GM19099 (cell line): ENCODE measurements at regions not wholly inside any gene's neighbourhood (a gene's known extent, or its start where the extent isn't known, plus 50 kb on each side); places are given as distances from the start of the nearest gene placed in this dataset.

ENCODE experiments used
- POLR2A ChIP-seq: IDR thresholded peaks from 3 replicates; pipeline ENCODE4 v1.6.1; 2011; ENCODE audit warnings: low read depth; ENCODE audit not compliant: insufficient read length; ENCODE audit errors: extremely low read depth

DNA sequence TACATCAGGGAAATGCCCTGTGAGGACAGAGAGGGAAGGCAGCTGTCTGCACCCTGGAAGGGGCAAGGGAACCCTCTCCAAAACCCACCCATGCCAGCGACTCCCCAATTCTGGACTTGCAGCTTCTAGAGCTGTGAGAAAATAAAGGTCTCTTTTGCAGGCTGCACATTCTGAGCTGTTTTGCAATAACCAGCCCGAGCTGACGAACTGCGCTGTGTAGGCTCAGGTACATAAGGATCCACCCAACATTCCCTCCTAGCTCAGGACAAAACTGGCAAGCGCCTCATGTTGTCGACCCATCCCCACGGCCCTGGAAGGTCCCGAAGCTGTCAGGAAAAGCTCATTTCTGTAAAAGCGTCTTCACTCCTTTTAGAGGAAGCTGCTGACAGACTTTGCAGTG is 271.8 kb downstream of the CRLF2 start:
- no peak for TF ChIP-seq POLR2A

DNA sequence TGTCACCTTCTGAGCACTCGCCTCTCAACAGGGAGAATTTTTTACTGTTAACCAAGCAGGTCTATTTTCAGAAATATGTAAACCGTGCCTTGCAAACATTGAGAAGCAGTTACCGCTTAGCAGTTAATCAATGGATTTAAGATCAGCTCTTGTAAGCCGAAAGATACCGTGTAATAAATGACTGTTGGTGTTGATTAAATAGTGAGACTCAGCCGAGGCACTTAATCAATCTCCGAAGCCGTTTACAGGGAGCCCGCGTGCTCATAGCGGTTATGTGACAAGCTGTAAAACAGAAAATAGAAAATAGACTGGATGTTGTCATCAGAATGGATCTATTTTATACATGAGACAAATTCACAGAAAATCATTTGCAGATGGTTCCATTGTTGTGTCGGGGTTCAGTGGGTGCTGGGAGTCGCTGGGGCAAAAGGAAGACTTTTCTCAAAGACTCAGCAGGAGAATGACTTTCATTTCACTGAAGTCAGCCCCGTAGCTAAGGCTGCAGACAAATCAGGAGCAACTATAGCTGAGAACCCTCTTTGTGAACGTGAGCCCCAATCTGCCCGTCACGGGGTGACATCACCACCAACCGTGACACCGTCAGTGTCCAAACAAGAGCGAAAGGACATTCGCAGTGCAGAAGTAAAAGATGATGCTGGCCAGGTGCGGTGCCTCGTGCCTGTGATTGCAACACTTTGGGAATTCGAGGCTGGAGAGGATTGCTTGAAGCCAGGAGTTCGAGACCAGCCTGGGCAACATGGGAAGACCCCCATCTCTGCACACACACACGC is 275.3 kb downstream of the CRLF2 start:
- no peak for TF ChIP-seq POLR2A

DNA sequence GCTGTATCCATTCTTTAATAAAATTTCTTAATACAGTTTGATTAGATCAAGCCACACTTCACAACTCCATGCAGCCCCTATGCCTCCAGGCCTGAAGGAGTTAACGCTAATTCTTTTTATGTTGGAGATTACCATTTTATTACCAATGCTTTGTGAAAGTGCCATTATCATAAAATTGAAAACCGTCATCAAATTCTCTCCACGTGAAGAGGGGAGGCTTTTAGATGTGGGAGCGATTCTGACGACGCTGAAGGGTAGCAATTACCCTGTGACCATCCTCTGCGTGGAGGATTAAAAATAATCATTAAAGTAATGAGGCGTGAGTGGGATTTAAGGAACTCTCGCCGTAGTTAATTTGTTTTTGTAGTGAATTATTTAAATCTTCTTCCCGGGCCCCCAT is 278.8 kb downstream of the CRLF2 start:
- TF ChIP-seq POLR2A: no peak

DNA sequence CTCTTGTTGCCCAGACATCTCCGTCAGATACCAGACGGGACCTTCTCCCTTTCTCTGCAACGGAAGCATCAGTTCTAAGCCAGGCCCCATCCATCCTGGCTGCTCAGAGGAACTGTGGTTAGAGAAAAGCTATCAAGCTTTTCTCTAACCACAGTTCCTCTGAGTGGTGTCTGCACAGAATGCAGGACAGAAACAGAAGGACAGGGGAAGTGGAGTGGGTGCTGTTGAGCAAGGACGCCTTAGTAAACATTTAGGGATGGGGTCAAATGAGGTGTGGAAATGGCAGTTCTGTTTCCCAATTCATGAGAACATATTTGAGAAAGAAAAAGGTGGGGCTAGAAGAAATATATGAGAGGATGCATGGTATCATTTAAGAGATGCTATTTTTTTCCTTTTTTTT is 283.8 kb downstream of the CRLF2 start:
- no peak for TF ChIP-seq POLR2A

DNA sequence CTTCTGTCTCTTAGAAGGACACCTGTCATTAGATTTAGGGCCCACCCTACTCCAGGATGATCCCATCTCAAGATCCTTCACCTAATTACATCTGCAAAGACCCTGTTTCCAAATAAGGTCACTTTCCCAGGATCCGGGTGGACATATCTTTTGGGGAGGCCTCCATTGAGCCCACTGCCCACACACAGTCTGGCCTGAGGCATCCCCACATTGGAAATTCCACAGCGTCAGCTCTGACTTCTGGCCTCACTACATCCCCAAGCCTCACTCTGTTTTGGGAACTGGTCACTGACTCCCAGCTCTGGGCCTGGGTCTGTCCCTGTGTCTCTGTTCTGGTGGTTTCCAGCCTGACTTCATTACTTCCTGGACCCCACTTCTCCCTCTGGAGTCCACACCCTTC is 285.5 kb downstream of the CRLF2 start:
- no peak for TF ChIP-seq POLR2A

DNA sequence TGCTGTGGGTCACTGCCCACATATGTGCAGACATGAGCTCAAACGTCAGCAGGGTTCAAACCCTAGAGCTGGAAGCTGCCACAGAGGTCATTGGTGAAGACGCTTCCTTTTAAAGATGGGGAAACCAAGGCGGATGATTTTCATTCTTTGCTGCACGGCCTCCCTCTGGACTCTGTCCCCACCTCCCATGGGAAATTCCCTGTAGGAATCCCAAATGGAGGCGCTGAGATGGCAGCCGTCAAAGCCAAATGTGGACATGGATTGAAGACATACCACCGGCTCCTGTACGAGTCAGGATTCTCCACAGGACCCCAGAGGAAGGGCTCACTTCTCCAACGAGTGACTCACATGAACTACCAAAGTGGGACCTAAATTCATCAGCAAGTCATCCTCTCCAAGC is 286.4 kb downstream of the CRLF2 start:
- no peak for TF ChIP-seq POLR2A

DNA sequence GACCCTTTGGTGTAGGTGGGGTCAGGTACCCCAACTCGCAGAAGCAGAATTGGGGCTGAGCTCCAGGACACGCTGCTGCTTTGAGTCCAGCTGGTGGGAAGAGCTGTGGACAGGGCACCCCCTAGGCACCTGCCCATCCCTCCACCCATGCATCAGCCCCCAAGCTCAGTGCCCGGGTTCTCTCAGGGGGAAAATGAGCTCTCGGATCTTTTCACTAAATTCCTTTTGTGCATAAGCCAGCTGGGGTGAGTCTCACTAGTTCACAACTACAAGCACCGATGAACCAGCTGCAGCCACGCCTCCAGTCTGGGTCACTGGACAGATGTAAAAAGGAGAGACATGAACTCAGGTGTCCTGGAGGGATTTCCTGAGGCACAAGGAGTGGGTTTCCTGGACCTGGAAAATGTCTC is 286.8 kb downstream of the CRLF2 start:
- TF ChIP-seq POLR2A: no peak

DNA sequence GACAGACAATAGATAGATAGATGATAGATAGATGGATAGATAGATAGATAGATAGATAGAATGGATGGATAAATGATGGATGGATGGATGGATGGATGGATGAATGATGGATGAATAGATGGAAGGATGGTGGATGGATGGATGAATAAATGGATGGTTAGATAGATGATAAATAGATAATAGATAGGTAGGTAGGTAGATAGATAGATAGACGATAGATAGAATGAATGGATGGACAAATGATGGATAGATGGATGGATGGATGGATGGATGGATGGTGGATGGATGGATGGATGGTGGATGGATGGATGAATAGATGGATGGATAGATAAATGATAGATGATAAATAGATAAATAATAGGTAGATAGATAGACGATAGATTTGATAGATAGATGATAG is 287.4 kb downstream of the CRLF2 start:
- TF ChIP-seq POLR2A: no peak

DNA sequence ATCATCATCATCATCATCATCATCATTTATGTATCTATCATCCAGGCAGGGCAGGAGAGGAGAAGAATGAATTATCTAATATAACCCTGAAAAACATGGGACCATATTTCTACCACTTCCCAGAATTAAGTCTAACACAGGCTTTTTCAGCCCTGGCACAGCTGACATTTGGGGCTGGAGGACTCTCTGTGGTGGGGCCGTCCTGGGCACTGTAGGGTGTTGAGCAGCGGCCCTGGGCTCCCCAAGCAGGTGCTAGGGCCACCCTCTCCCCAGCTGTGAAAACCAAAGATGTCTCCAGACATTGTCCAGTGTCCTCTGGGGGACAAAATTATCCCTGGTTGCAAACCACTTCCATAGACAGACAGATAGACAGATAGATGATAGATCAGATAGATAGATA is 288.4 kb downstream of the CRLF2 start:
- TF ChIP-seq POLR2A: no peak

DNA sequence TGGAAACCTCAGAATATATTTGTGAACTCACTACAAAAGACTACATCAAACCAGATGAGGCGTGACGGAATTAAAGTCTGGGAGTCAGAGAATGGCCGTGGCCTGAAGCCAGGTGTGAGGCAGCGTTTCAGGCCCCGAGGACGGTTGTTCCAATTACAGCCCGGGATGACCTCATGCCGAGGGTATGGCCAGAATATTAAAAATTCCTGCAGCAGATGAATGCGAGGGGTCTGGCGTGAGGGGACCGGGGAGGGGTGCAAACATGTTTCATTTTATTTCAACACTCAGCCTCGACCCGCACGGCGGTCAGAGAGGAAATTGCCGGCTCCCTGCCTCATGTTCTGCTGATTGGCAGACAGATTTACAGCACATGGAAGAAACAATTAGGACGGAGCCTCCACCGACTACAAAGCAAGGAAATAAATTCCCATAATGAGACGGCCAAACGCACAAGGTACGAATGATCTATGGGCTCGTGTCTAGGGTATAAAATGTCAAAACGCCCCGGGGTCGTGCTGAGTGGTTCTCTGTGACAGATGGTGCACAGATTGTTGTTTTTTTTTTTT is 289.7 kb downstream of the SHOX start:
- no peak for TF ChIP-seq POLR2A

DNA sequence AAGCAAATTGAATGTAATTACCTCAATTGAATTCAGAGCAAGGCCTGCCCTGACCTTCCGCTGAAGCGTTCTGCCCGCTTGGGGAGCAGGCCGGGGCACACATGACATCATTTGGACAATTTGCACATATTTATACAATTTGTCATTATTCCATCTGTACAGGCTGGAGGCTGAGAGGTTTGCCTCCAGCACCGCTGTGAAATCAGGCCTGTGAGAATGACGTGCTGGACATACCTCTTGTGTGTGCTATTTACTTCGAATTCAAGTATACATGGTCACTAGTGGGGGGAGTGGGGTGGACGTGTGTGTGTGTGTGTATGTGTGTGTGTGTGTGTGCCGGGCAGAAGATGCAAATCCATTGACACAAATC is 285.6 kb downstream of the SHOX start:
- no peak for TF ChIP-seq POLR2A

DNA sequence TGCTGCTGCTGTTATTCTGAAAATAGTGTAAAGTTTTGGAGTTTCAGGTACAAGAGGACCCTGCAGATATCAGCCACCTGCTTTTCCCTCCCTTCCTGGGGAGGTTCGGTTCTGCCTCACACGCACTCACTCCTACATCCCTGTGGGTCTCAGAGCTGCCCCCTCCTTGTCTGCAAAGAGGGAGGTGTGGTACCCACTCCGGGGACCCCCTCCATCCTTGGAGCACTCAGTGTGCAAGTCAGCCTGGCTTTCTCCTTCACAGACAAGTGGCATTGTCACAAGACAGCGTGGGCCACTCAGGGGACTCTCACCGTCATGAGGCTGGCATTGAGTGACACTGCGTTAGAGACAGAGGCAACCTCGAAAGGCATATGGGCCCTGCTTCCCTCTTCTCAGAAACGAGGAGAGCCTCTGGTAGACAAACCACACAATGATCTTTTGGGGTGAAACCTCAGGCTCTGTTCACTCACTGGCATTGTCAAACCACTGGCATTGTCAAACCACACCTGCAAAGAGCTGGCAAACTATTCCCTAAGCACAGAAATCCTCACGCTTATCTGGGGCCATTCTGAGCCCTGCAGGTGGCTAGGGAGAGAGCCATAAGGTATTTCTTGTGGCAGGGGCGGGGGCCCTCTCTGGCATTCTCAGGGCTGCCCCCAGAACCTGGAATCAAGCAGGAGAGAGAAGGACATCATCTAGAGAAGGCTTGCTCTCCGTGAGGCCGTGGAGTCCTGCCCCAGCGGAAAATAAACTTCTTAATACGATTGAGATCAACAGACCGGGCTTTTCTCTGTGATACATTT is 285.0 kb downstream of the SHOX start:
- TF ChIP-seq POLR2A: no peak

DNA sequence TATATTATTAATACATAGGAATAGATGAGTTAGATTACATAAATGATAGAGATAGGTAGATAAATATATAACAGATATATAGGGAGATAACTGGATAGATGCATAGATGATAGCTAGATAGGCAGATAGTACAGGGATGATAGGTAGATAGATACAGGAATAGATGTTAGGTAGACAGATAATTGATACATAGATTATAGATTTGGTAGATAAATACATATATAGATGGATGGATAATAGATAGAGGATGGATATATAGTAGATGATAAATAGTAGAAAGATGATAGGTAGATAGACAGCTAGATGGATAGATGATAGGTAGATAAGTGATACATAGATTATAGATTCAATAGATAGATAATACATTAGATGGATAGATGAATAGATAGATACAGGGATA is 283.6 kb downstream of the SHOX start:
- no peak for TF ChIP-seq POLR2A

DNA sequence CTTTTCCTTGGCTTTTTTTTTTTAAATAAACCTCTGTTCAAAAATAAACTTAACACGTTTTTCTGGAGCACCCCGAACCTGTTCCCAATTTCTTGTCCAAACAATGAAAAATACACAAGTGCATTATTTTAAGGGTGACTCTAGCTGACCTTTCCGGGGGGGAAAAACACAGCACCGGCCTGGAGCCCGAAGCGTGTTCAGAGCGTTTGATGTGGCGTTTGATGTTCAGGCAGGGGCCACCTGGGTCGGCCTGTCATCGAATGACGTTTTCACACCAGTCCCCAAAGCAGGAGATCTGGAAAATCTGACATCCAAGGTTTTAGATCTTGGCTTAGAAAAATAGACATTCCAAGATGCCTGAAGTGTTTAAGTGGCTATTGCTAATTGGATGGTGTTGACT is 282.1 kb downstream of the SHOX start:
- TF ChIP-seq POLR2A: no peak

DNA sequence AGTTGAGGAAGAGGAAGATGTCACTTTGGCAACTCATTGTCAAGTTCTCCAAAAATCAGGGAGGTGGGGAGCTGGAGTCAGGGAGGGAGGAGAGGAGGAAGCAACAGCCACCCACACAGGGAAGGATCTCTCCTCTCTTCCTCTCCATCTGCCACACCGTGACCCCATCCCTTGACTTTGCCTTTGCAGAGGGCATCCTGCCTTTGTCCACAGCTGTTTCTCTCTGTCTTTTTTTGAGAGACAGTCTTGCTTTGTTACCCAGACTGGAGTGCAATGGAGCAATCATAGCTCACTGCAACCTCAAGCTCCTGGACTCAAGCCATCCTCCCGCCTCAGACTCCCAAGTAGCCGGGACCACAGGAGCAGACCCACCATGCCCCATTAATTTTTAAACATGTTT is 276.0 kb downstream of the SHOX start:
- TF ChIP-seq POLR2A: no peak
